HUES48 (cell line): ENCODE measurements at regions not wholly inside any gene's neighbourhood (a gene's known extent, or its start where the extent isn't known, plus 50 kb on each side); places are given as distances from the start of the nearest gene placed in this dataset.
A peak's percentile ranks its signal among the peaks of the same experiment; 100 is the strongest.
"Not testable (repeated sequence)": the region's sequence is repeated elsewhere in the genome, so short reads cannot be mapped to it uniquely, and the experiment has no call there.

Experiments
- H3K27ac ChIP-seq: one replicate; pipeline ENCODE4 v1.7.0; 2013; ENCODE audit warnings: low read depth, low read length, inconsistent platforms
- H3K27me3 ChIP-seq: 2 replicates; pipeline ENCODE4 v1.6.1; 2013; ENCODE audit warnings: mild to moderate bottlenecking, low read length; ENCODE audit not compliant: control insufficient read depth, insufficient read depth
- H3K36me3 ChIP-seq: 2 replicates; pipeline ENCODE4 v1.6.1; 2013; ENCODE audit warnings: low read length; ENCODE audit not compliant: control insufficient read depth, insufficient read depth
- H3K4me1 ChIP-seq: 2 replicates; pipeline ENCODE4 v1.6.1; 2013; ENCODE audit warnings: mild to moderate bottlenecking, low read length; ENCODE audit not compliant: control insufficient read depth, insufficient read depth
- H3K4me3 ChIP-seq: 2 replicates; pipeline ENCODE4 v1.5.1; 2013; ENCODE audit warnings: mild to moderate bottlenecking, low read depth, low read length
- H3K9ac ChIP-seq: 2 replicates; pipeline ENCODE4 v1.6.1; 2013; ENCODE audit warnings: mild to moderate bottlenecking, low read depth, low read length, moderate library complexity
- H3K9me3 ChIP-seq: 2 replicates; pipeline ENCODE4 v1.6.1; 2013; ENCODE audit warnings: low read length; ENCODE audit not compliant: control insufficient read depth, insufficient read depth

DNA sequence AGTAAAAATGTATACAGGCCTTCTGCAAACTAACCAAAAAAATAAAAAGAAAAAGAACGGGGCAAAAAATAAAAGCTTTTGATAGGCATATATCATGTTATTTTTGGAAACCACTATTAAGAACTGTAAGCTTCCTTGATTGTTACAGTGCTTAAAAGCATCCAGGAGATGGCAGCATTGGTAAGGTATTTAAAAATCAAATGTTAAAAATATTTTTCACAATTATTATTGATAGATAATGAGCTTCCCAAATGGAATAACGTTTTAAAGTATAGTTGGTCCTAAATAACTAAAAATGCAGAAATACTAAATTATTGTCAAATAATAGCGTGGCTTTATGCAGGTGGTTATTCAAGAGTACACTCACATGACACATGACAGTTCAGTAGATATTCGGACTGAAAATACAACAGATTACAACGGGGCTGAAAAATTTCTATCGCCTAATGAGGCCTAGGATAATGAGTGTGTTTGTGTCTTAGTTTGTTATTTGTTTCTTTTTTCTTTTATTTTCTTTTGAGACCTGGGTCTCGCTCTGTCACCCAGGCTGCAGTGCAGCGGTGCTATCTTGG is 127.2 kb upstream of the ATF7IP start:
- no peak overlapping the region for H3K9ac ChIP-seq
- no peaks in the 10 kb centered on the region for H3K36me3 ChIP-seq
- H3K27ac ChIP-seq: no peak overlapping the region
- no peak overlapping the region for H3K4me3 ChIP-seq
- H3K27me3 ChIP-seq: no peaks in the 10 kb centered on the region
- peaks cover 16% of the 10 kb centered on the region; the same call in 1 of the 2 replicates for H3K4me1 ChIP-seq
- H3K9me3 ChIP-seq: peaks cover 8% of the 10 kb centered on the region; the same call in 1 of the 2 replicates

DNA sequence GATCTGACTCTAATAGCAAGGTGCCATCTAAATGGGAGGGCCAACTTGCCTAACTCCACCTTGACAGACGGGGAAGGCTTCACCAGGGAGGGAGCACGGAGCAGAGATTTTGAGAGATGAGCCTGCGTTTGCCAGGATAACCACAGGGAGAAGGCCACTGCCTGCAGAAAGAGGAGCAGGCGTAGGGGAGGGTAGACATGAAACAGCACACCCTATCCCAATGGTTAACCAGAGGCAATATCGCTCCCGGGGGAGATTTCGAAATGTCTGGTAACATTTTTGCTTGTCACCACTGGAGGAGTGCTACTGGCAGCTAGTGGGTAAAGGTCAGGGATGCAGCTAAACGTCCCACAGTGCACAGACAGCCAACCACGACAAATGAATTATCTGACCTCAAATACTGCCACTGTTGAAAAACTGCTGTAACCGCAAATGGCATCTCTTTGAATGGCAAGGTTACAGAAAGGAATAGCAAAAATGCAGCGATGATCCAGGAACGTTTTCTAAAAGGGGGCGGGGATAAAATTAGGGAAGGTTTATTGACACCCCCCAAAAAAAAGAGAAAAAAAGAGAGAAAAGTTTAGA is 126.0 kb upstream of the ATF7IP start:
- Histone ChIP-seq H3K4me3 (0 out of 2 replicates have a peak overlapping the region, but pooled peaks have one; percentile 3), H3K36me3 (no peaks in the 10 kb centered on the region), H3K9me3 (peaks cover 8% of the 10 kb centered on the region; the same call in 1 of the 2 replicates), H3K9ac (no peak overlapping the region), H3K4me1 (peaks cover 16% of the 10 kb centered on the region; the same call in 1 of the 2 replicates), H3K27me3 (no peaks in the 10 kb centered on the region), H3K27ac (no peak overlapping the region)

- no peak overlapping the region for H3K27ac ChIP-seq
- peaks cover 22% of the 10 kb centered on the region; the same call in 1 of the 2 replicates for H3K4me1 ChIP-seq
- H3K9ac ChIP-seq: no peak overlapping the region
Observed at GRCh38 chr12:14239935-14240872, 125.3 kb upstream of the ATF7IP start.

GRCh38 chr12:14240873-14241220 is 124.6 kb upstream of the ATF7IP start:
- peaks cover 23% of the 10 kb centered on the region; the same call in 1 of the 2 replicates for H3K4me1 ChIP-seq
- no peak overlapping the region for H3K9ac ChIP-seq
- H3K4me3 ChIP-seq: no peak overlapping the region
- no peaks in the 10 kb centered on the region for H3K36me3 ChIP-seq
- peaks cover 8% of the 10 kb centered on the region; the same call in 1 of the 2 replicates for H3K9me3 ChIP-seq
- no peak overlapping the region for H3K27ac ChIP-seq
- H3K27me3 ChIP-seq: no peaks in the 10 kb centered on the region

More at GRCh38 chr12:14239935-14240872, 125.3 kb upstream of the ATF7IP start:
- Histone ChIP-seq H3K36me3 (no peaks in the 10 kb centered on the region), H3K9me3 (peaks cover 8% of the 10 kb centered on the region; the same call in 1 of the 2 replicates), H3K27me3 (no peaks in the 10 kb centered on the region), H3K4me3 (0 out of 2 replicates have a peak overlapping the region, but pooled peaks have one; percentile 3)

DNA sequence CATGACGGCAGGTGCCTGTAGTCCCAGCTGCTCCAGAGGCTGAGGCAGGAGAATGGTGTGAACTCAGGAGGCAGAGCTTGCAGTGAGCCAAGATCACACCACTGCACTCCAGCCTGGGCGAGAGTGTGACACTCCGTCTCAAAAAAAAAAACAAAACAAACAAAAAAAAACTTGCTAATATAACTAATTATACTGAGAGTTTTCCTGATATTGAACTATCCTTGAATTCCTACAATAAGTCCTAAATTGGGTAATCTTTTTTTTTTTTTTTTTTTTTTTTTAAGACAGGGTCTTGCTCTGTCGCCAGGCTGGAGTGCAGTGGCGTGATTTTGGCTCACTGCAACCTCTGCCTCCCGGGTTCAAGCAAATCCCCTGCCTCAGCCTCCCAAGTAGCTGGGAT is 122.7 kb upstream of the ATF7IP start:
- H3K4me1 ChIP-seq: peaks cover 23% of the 10 kb centered on the region; the same call in 1 of the 2 replicates
- H3K36me3 ChIP-seq, H3K27me3 ChIP-seq, H3K9me3 ChIP-seq, H3K4me3 ChIP-seq, H3K27ac ChIP-seq, H3K9ac ChIP-seq: not testable (repeated sequence)

DNA sequence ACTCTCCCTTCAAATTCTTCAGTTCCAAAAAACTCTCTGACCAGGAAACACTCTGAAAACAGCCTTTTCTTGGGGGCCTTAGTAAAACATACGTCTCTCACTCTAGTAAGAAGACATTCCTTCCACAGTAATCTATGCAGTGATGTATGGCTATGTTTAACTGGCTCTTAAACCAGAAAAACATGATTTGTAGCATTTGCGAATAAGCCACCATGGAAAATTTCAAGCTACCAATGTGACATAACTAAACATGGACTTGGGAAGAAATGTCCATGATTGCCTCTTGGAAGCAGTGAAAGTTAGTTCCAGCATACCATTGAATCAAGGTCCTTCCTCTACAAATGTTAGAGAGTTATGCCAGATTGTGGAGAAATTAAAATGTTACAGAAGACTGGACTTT is 121.5 kb upstream of the ATF7IP start:
- H3K36me3 ChIP-seq: no peaks in the 10 kb centered on the region
- H3K9ac ChIP-seq: no peak overlapping the region
- H3K27me3 ChIP-seq: no peaks in the 10 kb centered on the region
- peaks cover 23% of the 10 kb centered on the region; the same call in 1 of the 2 replicates for H3K4me1 ChIP-seq
- H3K4me3 ChIP-seq: no peak overlapping the region
- H3K27ac ChIP-seq: no peak overlapping the region
- peaks cover 8% of the 10 kb centered on the region; the same call in 1 of the 2 replicates for H3K9me3 ChIP-seq

DNA sequence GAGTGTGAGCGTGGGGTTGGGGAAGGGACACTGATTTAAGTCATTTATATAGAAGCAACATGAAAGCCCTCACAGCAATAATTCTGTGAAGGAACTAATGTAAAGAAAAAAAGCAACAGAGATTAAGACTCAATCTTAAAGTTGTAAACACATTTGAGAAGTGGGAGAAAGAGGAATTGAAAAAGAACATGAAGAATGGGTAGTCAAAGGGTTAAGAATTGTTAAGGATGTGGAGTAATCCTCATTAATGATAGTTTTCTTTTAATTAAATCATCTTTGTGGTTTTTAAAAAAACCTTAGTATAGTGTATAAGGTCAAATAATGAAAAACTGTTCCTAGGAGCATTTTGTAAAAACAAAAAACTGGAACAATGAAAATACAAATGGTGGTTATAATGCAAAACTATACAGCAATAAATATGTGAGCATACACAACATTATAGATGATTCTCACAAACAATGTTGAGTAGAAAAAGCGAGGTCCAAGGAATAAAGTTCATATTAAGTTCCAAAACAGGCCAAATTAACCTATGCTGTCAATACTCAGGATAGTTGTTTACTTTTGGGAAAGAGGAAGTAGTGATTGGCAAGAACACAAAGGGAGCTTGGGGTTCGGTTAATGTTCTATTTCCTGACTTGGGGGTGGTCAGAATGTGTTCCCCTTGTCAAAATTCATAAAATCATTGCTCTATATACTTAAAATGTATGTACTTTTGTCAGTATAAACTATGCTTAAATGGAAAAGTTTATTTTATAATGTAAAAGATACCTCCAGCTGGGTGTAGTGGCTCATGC is 120.4 kb upstream of the ATF7IP start:
- H3K27ac ChIP-seq: no peak overlapping the region
- H3K27me3 ChIP-seq: no peaks in the 10 kb centered on the region
- peaks cover 15% of the 10 kb centered on the region; the same call in 1 of the 2 replicates for H3K4me1 ChIP-seq

GRCh38 chr12:14247166-14247565 is 118.3 kb upstream of the ATF7IP start:
- no peak overlapping the region for H3K9ac ChIP-seq
- H3K9me3 ChIP-seq: peaks cover 6% of the 10 kb centered on the region; the same call in 1 of the 2 replicates
- no peak overlapping the region for H3K27ac ChIP-seq
- H3K36me3 ChIP-seq: no peaks in the 10 kb centered on the region
- peaks cover 10% of the 10 kb centered on the region; the same call in 1 of the 2 replicates for H3K4me1 ChIP-seq
- no peaks in the 10 kb centered on the region for H3K27me3 ChIP-seq
- no peak overlapping the region for H3K4me3 ChIP-seq

More for the DNA sequence above, 120.4 kb upstream of the ATF7IP start:
- Histone ChIP-seq H3K9me3 (peaks cover 8% of the 10 kb centered on the region; the same call in 1 of the 2 replicates), H3K9ac (no peak overlapping the region), H3K4me3 (no peak overlapping the region), H3K36me3 (no peaks in the 10 kb centered on the region)

DNA sequence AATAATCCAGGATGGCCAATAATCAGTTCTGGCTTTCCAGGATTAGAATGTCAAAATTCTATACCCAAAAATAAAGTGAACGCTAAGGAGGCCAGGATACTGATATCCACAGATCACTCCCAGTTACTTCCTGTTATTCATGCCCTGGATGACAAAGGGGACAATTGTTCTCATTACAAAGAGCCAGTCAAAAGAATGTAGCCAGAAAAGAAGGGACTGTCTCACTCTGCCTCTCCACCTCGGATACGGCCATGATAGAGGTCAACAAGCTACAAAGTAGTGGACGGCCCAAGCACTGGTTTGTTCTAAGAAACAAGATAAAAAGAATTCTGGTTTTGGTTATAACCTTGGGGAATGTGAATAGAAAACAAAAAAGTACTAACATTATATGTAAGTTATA is 116.1 kb upstream of the ATF7IP start:
- Histone ChIP-seq H3K36me3 (no peaks in the 10 kb centered on the region), H3K27me3 (no peaks in the 10 kb centered on the region), H3K9ac (no peak overlapping the region), H3K9me3 (no peaks in the 10 kb centered on the region), H3K4me3 (no peak overlapping the region), H3K27ac (peak overlapping the region; percentile 5), H3K4me1 (peaks cover 10% of the 10 kb centered on the region; the same call in 1 of the 2 replicates)

DNA sequence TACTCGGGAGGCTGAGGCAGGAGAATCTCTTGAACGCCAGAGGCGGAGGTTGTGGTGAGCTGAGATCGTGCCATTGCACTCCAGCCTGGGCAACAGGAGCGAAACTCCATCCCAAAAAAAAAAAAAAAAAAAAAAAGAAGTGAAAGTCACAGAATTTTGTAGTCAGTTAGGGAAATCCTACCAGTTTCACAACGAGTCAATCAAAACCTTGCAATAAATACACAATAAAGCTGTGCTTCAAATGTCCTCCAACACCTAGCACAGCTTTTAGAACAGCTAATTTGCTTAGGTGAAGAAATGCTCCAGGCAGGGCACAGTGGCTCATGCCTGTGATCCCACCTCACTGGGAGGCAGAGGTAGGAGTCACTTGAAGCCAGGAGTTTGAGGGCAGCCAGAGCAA is 112.8 kb upstream of the ATF7IP start:
- Histone ChIP-seq H3K27me3 (no peaks in the 10 kb centered on the region), H3K4me3 (no peak overlapping the region), H3K27ac (no peak overlapping the region), H3K36me3 (no peaks in the 10 kb centered on the region), H3K4me1 (peaks cover 18% of the 10 kb centered on the region), H3K9ac (no peak overlapping the region), H3K9me3 (no peaks in the 10 kb centered on the region)
